ENCODE measurements at regions not wholly inside any gene's neighbourhood (a gene's known extent, or its start where the extent isn't known, plus 50 kb on each side); places are given as distances from the start of the nearest gene placed in this dataset.

GRCh38 chr22:47388331-47388730 lies 625.9 kb downstream of the TBC1D22A start:
- H3K4me3 ChIP-seq (ENCODE audit: severe bottlenecking) = no peak overlapping the region
- no peaks in the 10 kb centered on the region for H3K4me1 ChIP-seq (ENCODE audit: insufficient read depth, poor library complexity, severe bottlenecking)
- DNase-seq (ENCODE audit: low spot score) (peak; percentile 20), ATAC-seq (ENCODE audit: low read depth) (no peak)
- no peaks in the 10 kb centered on the region for H3K36me3 ChIP-seq (ENCODE audit: low read depth)
- TF ChIP-seq, protein P1, sequence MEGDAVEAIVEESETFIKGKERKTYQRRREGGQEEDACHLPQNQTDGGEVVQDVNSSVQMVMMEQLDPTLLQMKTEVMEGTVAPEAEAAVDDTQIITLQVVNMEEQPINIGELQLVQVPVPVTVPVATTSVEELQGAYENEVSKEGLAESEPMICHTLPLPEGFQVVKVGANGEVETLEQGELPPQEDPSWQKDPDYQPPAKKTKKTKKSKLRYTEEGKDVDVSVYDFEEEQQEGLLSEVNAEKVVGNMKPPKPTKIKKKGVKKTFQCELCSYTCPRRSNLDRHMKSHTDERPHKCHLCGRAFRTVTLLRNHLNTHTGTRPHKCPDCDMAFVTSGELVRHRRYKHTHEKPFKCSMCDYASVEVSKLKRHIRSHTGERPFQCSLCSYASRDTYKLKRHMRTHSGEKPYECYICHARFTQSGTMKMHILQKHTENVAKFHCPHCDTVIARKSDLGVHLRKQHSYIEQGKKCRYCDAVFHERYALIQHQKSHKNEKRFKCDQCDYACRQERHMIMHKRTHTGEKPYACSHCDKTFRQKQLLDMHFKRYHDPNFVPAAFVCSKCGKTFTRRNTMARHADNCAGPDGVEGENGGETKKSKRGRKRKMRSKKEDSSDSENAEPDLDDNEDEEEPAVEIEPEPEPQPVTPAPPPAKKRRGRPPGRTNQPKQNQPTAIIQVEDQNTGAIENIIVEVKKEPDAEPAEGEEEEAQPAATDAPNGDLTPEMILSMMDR (IDR thresholded peaks at IDR 0.05; ENCODE audit: poor library complexity, severe bottlenecking) = no peak
- no peaks in the 10 kb centered on the region for H3K9me3 ChIP-seq (ENCODE audit: severe bottlenecking)
- no peaks in the 10 kb centered on the region for H3K27me3 ChIP-seq (ENCODE audit: insufficient read depth, poor library complexity, severe bottlenecking)
- no peak overlapping the region for H3K27ac ChIP-seq (ENCODE audit: poor library complexity, severe bottlenecking)

GRCh38 chr22:47386812-47387510 lies 624.5 kb downstream of the TBC1D22A start:
- Histone ChIP-seq H3K27ac (ENCODE audit: poor library complexity, severe bottlenecking) (no peak overlapping the region), H3K36me3 (ENCODE audit: low read depth) (no peaks in the 10 kb centered on the region), H3K4me1 (ENCODE audit: insufficient read depth, poor library complexity, severe bottlenecking) (no peaks in the 10 kb centered on the region), H3K27me3 (ENCODE audit: insufficient read depth, poor library complexity, severe bottlenecking) (no peaks in the 10 kb centered on the region), H3K9me3 (ENCODE audit: severe bottlenecking) (no peaks in the 10 kb centered on the region), H3K4me3 (ENCODE audit: severe bottlenecking) (no peak overlapping the region)
- TF ChIP-seq, protein P1 (IDR thresholded peaks at IDR 0.05; ENCODE audit: poor library complexity, severe bottlenecking) = no peak
- peak; percentile 19 for DNase-seq (ENCODE audit: low spot score)
- no peak for ATAC-seq (ENCODE audit: low read depth)

GRCh38 chr22:47384977-47385376 lies 622.5 kb downstream of the TBC1D22A start:
- Histone ChIP-seq H3K4me1 (ENCODE audit: insufficient read depth, poor library complexity, severe bottlenecking) (no peaks in the 10 kb centered on the region), H3K27ac (ENCODE audit: poor library complexity, severe bottlenecking) (no peak overlapping the region), H3K36me3 (ENCODE audit: low read depth) (no peaks in the 10 kb centered on the region), H3K4me3 (ENCODE audit: severe bottlenecking) (no peak overlapping the region), H3K9me3 (ENCODE audit: severe bottlenecking) (no peaks in the 10 kb centered on the region), H3K27me3 (ENCODE audit: insufficient read depth, poor library complexity, severe bottlenecking) (no peaks in the 10 kb centered on the region)
- peak; percentile 34 for DNase-seq (ENCODE audit: low spot score)
- TF ChIP-seq, protein P1 (IDR thresholded peaks at IDR 0.05; ENCODE audit: poor library complexity, severe bottlenecking) = no peak
- no peak for ATAC-seq (ENCODE audit: low read depth)

GRCh38 chr22:47382164-47382890 lies 619.9 kb downstream of the TBC1D22A start:
- Histone ChIP-seq H3K27ac (ENCODE audit: poor library complexity, severe bottlenecking) (no peak overlapping the region), H3K36me3 (ENCODE audit: low read depth) (no peaks in the 10 kb centered on the region), H3K9me3 (ENCODE audit: severe bottlenecking) (no peaks in the 10 kb centered on the region), H3K4me3 (ENCODE audit: severe bottlenecking) (no peak overlapping the region), H3K27me3 (ENCODE audit: insufficient read depth, poor library complexity, severe bottlenecking) (no peaks in the 10 kb centered on the region), H3K4me1 (ENCODE audit: insufficient read depth, poor library complexity, severe bottlenecking) (no peaks in the 10 kb centered on the region)
- ATAC-seq (ENCODE audit: low read depth) (no peak), DNase-seq (ENCODE audit: low spot score) (peak; percentile 30)
- TF ChIP-seq, protein P1 (IDR thresholded peaks at IDR 0.05; ENCODE audit: poor library complexity, severe bottlenecking) = no peak

- Histone ChIP-seq H3K27me3 (ENCODE audit: insufficient read depth, poor library complexity, severe bottlenecking) (no peaks in the 10 kb centered on the region), H3K4me3 (ENCODE audit: severe bottlenecking) (no peak overlapping the region), H3K9me3 (ENCODE audit: severe bottlenecking) (no peaks in the 10 kb centered on the region), H3K36me3 (ENCODE audit: low read depth) (no peaks in the 10 kb centered on the region), H3K4me1 (ENCODE audit: insufficient read depth, poor library complexity, severe bottlenecking) (no peaks in the 10 kb centered on the region), H3K27ac (ENCODE audit: poor library complexity, severe bottlenecking) (no peak overlapping the region)
- ATAC-seq (ENCODE audit: low read depth) (no peak), DNase-seq (ENCODE audit: low spot score) (peak; percentile 24)
- TF ChIP-seq, protein P1 (IDR thresholded peaks at IDR 0.05; ENCODE audit: poor library complexity, severe bottlenecking) = no peak
Observed at GRCh38 chr22:47381240-47381639, 618.8 kb downstream of the TBC1D22A start.
